Effector memory CD4-positive, alpha-beta T cell (primary cell): ENCODE measurements at regions not wholly inside any gene's neighbourhood (a gene's known extent, or its start where the extent isn't known, plus 50 kb on each side); places are given as distances from the start of the nearest gene placed in this dataset.

ENCODE experiments used
- DNase-seq, 3 donors: peaks; one replicate each; pipeline ENCODE4 v3.0.0-alpha.2; 2020
- H3K27ac ChIP-seq: 2 replicates; pipeline ENCODE4 v1.7.0; 2013; ENCODE audit warnings: mild to moderate bottlenecking, low read length, moderate library complexity; ENCODE audit not compliant: insufficient read depth, poor library complexity, severe bottlenecking
- H3K27me3 ChIP-seq: replicated peaks from 2 replicates; pipeline ENCODE4 v1.7.0; 2013; ENCODE audit warnings: mild to moderate bottlenecking, low read length; ENCODE audit not compliant: insufficient read depth, control insufficient read depth, poor library complexity, severe bottlenecking
- H3K36me3 ChIP-seq: 2 replicates; pipeline ENCODE4 v1.7.0; 2013; ENCODE audit warnings: mild to moderate bottlenecking, low read length, moderate library complexity; ENCODE audit not compliant: control insufficient read depth, insufficient read depth
- H3K4me1 ChIP-seq: 2 replicates; pipeline ENCODE4 v1.7.0; 2013; ENCODE audit warnings: low read length, mild to moderate bottlenecking; ENCODE audit not compliant: control insufficient read depth, insufficient read depth, poor library complexity, severe bottlenecking
- H3K4me3 ChIP-seq: 2 replicates; pipeline ENCODE4 v1.7.0; 2013; ENCODE audit warnings: low read length, low read depth, mild to moderate bottlenecking; ENCODE audit not compliant: insufficient read depth, poor library complexity, severe bottlenecking
- H3K9me3 ChIP-seq: 2 replicates; pipeline ENCODE4 v1.7.0; 2013; ENCODE audit warnings: mild to moderate bottlenecking, low read length, moderate library complexity; ENCODE audit not compliant: control insufficient read depth

GRCh38 chr1:83741770-83742169 is 257.2 kb downstream of the TTLL7 start:
- H3K9me3 ChIP-seq, result no peaks in the 10 kb centered on the region
- no peaks in the 10 kb centered on the region for H3K36me3 ChIP-seq
- no peak overlapping the region for H3K4me3 ChIP-seq
- no peaks in the 10 kb centered on the region for H3K4me1 ChIP-seq
- H3K27ac ChIP-seq, result no peak overlapping the region
- no peak for DNase-seq
- no peaks in the 10 kb centered on the region for H3K27me3 ChIP-seq

- no peak for DNase-seq
- Histone ChIP-seq H3K9me3 (no peaks in the 10 kb centered on the region), H3K4me3 (no peak overlapping the region), H3K36me3 (no peaks in the 10 kb centered on the region), H3K27ac (no peak overlapping the region), H3K4me1 (no peaks in the 10 kb centered on the region), H3K27me3 (no peaks in the 10 kb centered on the region)
These were observed 257.6 kb downstream of the TTLL7 start for GRCh38 chr1:83741348-83741747.

GRCh38 chr1:83735526-83735925 is 263.4 kb downstream of the TTLL7 start:
- no peaks in the 10 kb centered on the region for H3K9me3 ChIP-seq
- H3K4me1 ChIP-seq, result no peaks in the 10 kb centered on the region
- H3K27ac ChIP-seq, result no peak overlapping the region
- H3K36me3 ChIP-seq, result no peaks in the 10 kb centered on the region
- no peaks in the 10 kb centered on the region for H3K27me3 ChIP-seq
- H3K4me3 ChIP-seq, result no peak overlapping the region
- DNase-seq, result no peak

- Histone ChIP-seq H3K36me3 (no peaks in the 10 kb centered on the region), H3K9me3 (no peaks in the 10 kb centered on the region), H3K4me1 (no peaks in the 10 kb centered on the region), H3K4me3 (no peak overlapping the region), H3K27ac (no peak overlapping the region), H3K27me3 (no peaks in the 10 kb centered on the region)
- no peak for DNase-seq
These were observed 264.5 kb downstream of the TTLL7 start for GRCh38 chr1:83734420-83734819.

- Histone ChIP-seq H3K27ac (no peak overlapping the region), H3K36me3 (no peaks in the 10 kb centered on the region), H3K4me3 (no peak overlapping the region), H3K27me3 (no peaks in the 10 kb centered on the region), H3K9me3 (no peaks in the 10 kb centered on the region), H3K4me1 (no peaks in the 10 kb centered on the region)
- no peak for DNase-seq
These were observed 273.1 kb downstream of the TTLL7 start for GRCh38 chr1:83725735-83726360.

- Histone ChIP-seq H3K27ac (no peak overlapping the region), H3K27me3 (no peaks in the 10 kb centered on the region), H3K9me3 (no peaks in the 10 kb centered on the region), H3K36me3 (no peaks in the 10 kb centered on the region), H3K4me3 (no peak overlapping the region), H3K4me1 (no peaks in the 10 kb centered on the region)
- DNase-seq, result no peak
These were observed 280.6 kb downstream of the TTLL7 start for GRCh38 chr1:83718338-83718737.

- Histone ChIP-seq H3K36me3 (no peaks in the 10 kb centered on the region), H3K27ac (no peak overlapping the region), H3K27me3 (no peaks in the 10 kb centered on the region), H3K4me1 (no peaks in the 10 kb centered on the region), H3K4me3 (no peak overlapping the region), H3K9me3 (no peaks in the 10 kb centered on the region)
- no peak for DNase-seq
These were observed 281.1 kb downstream of the TTLL7 start for GRCh38 chr1:83717785-83718184.

- Histone ChIP-seq H3K27me3 (no peaks in the 10 kb centered on the region), H3K4me1 (no peaks in the 10 kb centered on the region), H3K27ac (no peak overlapping the region), H3K9me3 (no peaks in the 10 kb centered on the region), H3K4me3 (no peak overlapping the region), H3K36me3 (no peaks in the 10 kb centered on the region)
- no peak for DNase-seq
These were observed 282.3 kb downstream of the TTLL7 start for GRCh38 chr1:83716641-83717040.

- H3K27ac ChIP-seq, result no peak overlapping the region
- no peaks in the 10 kb centered on the region for H3K4me1 ChIP-seq
- no peak for DNase-seq
- no peak overlapping the region for H3K4me3 ChIP-seq
- no peaks in the 10 kb centered on the region for H3K27me3 ChIP-seq
- H3K9me3 ChIP-seq, result no peaks in the 10 kb centered on the region
- no peaks in the 10 kb centered on the region for H3K36me3 ChIP-seq
These were observed 283.4 kb downstream of the TTLL7 start for GRCh38 chr1:83715550-83715949.

GRCh38 chr1:83709662-83710061 is 289.3 kb downstream of the TTLL7 start:
- H3K4me1 ChIP-seq, result no peaks in the 10 kb centered on the region
- H3K9me3 ChIP-seq, result no peaks in the 10 kb centered on the region
- H3K4me3 ChIP-seq, result no peak overlapping the region
- no peaks in the 10 kb centered on the region for H3K36me3 ChIP-seq
- no peaks in the 10 kb centered on the region for H3K27me3 ChIP-seq
- H3K27ac ChIP-seq, result no peak overlapping the region
- DNase-seq, result no peak
